GM18502 (cell line): ENCODE measurements at regions not wholly inside any gene's neighbourhood (a gene's known extent, or its start where the extent isn't known, plus 50 kb on each side); places are given as distances from the start of the nearest gene placed in this dataset.

Experiments used
- ATAC-seq: cut with Tn5 transposase; IDR thresholded peaks from one replicate; pipeline ENCODE4 v1.9.1; 2021; ENCODE audit warnings: mild to moderate bottlenecking; ENCODE audit not compliant: unreplicated experiment, poor library complexity

GRCh38 chr6:117157448-117157847 lies 107.9 kb upstream of the VGLL2 start:
- no peak for ATAC-seq

DNA sequence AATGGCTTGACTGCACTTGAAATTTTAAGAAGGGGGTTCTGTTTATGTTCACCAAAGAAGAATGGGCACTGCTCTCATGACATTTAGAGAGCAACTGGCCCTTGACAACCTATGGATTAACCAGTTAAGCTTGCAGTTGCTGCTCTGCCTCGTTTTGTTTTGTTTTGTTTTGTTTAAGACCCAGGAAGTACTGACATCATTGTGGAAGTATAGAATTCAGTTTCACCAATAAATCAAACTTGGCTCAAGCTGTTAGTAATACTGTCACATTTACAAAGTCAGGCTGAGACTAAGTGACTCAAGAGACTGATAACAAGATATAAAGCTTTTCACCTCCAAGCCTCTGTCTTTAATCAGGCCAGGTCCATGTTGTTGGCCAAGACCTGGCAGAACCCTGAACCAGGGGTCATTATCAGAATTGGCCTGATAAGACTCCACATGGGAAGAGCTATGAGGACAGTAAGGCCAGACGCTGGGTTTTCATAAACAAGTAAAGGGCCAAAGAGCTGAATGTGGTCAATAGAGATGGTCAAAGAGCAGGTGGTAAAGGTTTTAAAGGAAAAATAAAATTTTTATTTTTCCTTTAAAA lies 99.4 kb upstream of the VGLL2 start:
- ATAC-seq: no peak

DNA sequence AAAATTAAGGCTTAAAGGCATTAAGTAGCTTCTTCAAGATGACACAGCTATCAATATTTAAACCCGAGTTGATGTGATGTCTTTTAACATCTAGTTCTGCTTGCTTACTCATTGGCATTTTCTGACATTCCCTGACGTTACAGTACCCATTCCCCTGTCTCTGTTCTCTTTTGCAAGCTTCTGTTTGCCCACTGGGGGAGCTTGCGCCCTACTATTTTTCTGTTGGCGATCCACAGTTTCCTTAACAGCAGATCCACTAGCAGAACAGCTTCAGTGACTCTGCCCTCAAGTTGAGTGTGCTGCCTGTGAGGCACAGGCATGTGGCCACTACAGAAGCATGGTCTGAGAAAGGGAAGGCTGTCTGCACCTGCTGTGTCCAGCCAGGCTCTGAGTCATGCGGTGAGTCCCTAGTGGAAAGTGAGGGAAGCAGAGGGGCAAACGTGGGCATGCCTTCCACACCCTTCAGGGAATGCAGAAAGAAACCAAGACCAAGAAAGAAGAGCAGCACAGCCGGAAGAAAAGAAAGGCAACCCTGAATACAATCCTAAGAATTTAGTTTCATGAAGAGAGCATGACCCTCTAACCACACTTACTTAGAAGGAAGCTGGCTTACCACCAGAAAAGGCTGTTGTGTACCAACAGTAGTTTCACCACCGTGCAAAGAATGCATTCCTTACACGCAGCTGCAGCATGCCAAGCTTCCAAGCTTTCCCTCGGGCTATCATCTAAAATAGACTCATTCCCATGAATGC lies 97.7 kb upstream of the VGLL2 start:
- ATAC-seq: no peak

GRCh38 chr6:117168296-117169063 lies 96.9 kb upstream of the VGLL2 start:
- ATAC-seq: no peak

GRCh38 chr6:117169064-117169665 lies 96.2 kb upstream of the VGLL2 start:
- ATAC-seq: no peak

- ATAC-seq: no peak
These were observed 95.5 kb upstream of the VGLL2 start for GRCh38 chr6:117169781-117170281.

GRCh38 chr6:117174835-117175360 lies 90.5 kb upstream of the VGLL2 start:
- ATAC-seq: no peak

GRCh38 chr6:117188627-117189201 lies 76.6 kb upstream of the VGLL2 start:
- ATAC-seq: no peak

DNA sequence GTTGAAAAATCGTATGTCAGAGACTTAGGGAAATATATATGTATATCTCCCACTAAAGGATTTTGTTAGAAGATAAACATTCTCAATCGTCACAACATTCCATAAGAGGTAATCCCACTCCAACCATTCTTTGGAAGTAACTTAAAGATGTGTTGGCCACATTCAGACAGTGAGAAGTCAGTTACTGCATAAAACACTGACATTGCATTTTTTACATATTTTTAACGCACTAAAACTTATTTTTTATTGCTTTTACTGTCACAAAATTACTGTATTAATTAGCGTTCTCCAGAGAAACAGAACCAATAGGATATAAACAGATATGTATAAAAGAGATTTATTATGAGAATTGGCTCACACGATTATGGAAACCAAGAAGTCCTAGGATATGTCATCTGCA lies 74.3 kb upstream of the VGLL2 start:
- ATAC-seq: no peak

- ATAC-seq: no peak
These were observed 73.9 kb upstream of the VGLL2 start for GRCh38 chr6:117191448-117191847.

GRCh38 chr6:117194271-117194670 lies 71.1 kb upstream of the VGLL2 start:
- ATAC-seq: no peak

- ATAC-seq: no peak
These were observed 70.4 kb upstream of the VGLL2 start for GRCh38 chr6:117194978-117195377.

GRCh38 chr6:117195728-117196127 lies 69.6 kb upstream of the VGLL2 start:
- ATAC-seq: no peak

- no peak for ATAC-seq
These were observed 65.3 kb upstream of the VGLL2 start for GRCh38 chr6:117200067-117200466.

DNA sequence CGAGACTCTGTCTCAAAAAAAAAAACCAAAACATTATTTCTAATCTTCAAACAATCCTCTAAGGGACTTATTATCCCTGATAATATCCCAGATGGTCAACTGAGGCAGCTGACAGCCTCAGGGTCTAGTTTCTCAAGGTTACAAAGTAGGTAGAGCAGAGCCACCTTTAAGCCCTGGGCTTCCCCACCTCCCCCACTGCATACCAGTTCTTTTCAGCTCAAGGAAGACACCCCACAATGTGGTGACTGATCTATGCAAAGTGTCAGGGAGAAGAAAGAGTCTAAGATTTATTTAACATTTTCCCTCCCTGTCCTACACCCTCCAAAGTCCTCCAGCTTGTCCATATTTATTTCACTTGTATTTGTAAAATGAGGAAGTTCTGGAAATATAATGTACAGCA lies 60.5 kb upstream of the VGLL2 start:
- no peak for ATAC-seq

- no peak for ATAC-seq
These were observed 59.5 kb upstream of the VGLL2 start for GRCh38 chr6:117205876-117206275.

DNA sequence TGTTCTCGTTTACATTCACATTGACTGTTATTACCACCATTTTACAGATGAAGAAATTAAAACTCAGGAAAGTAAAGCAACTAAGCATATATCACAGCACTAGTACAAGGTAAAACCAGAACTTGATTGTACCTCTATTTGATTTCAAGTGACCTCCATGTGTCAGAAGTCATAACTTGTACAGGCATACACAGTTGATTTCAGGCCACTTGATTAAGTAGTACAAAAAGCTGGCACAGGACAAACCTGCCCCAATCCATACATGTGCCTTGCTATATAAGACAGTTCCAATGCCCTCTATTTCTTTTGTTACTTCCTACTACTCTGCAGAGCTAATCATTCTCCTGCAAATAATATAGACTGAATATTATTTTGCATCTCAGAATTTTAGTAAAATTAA lies 58.8 kb upstream of the VGLL2 start:
- no peak for ATAC-seq

DNA sequence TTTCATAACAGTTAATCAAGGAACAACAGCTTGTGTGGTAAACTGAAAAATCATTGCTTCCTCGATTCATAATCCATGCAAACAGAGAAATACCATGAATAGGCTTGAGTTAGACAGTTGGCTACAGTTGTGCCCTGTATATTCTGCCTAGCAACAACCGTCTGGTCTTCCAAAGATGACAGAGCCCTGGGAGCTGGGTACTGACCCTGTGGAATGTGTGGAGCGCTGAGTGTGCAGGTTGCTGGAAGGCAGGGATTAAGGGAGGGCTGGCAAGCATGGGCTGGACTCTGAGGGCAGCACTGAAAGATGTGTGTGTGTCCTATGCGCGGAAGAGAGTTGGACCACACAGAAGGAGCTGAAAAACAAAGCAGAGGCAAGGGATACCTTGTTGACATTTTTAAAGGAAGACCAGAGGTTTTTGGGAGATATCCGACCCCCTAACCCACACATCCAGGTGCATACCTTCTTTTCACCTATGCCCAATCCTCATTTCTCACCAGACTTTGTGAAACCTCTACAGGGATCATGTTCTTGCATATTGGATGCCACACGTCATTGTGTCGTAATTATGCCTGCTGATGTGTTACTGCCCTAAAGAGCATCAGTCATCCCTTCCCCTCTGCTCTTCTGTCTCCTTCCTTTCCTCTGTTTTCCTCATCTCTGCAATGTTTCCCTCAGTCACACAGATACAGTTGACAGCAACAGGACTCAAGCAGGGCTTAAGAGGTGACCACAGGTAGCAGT lies 58.2 kb upstream of the VGLL2 start:
- ATAC-seq: no peak

- ATAC-seq: no peak
These were observed 55.1 kb upstream of the VGLL2 start for GRCh38 chr6:117210279-117210678.
